ENCODE measurements at regions not wholly inside any gene's neighbourhood (a gene's known extent, or its start where the extent isn't known, plus 50 kb on each side); places are given as distances from the start of the nearest gene placed in this dataset.

DNA sequence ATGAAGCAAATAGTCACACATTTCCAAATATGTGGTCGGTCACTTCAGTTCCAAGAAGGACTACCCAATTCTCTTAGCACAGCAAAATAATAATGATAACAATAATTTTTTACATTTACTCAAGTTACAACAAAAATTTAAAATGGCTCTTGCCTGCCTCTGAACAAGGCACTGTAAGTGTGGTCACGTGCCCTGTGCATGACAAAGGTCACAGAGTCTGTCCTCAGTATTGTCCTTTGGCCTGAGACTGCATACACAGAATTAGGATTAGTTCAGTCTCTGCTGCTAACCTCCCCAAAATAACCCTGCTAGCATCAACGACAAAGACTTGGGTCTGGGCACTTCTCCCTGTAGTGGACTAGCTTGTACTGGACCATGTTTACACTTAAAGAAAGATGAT, 297.1 kb upstream of the DUSP10 start:
- TF ChIP-seq, protein P1, sequence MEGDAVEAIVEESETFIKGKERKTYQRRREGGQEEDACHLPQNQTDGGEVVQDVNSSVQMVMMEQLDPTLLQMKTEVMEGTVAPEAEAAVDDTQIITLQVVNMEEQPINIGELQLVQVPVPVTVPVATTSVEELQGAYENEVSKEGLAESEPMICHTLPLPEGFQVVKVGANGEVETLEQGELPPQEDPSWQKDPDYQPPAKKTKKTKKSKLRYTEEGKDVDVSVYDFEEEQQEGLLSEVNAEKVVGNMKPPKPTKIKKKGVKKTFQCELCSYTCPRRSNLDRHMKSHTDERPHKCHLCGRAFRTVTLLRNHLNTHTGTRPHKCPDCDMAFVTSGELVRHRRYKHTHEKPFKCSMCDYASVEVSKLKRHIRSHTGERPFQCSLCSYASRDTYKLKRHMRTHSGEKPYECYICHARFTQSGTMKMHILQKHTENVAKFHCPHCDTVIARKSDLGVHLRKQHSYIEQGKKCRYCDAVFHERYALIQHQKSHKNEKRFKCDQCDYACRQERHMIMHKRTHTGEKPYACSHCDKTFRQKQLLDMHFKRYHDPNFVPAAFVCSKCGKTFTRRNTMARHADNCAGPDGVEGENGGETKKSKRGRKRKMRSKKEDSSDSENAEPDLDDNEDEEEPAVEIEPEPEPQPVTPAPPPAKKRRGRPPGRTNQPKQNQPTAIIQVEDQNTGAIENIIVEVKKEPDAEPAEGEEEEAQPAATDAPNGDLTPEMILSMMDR (IDR thresholded peaks at IDR 0.05; ENCODE audit: low read depth, low read length) = no peak
- no peak for DNase-seq (ENCODE audit: extremely low read depth, low read depth)

DNA sequence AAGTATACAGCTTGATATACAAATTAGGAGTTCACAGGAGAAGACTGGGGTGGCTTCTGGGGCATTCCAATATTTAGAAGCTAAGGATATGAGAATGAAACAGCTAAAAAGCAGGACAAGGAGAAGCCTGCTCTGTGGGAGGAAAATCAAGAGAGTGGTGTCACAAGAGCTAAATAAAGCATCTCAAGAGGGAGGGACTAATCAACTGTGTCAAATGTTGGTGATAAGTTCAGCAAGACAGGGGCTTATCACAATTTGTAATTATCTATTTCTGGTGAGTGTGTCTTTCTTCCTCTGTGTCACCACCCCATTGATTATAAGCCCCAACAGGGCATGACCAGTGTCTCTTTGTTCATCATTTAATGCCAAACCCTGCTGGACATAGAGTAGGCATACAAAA, 295.8 kb upstream of the DUSP10 start:
- no peak for DNase-seq (ENCODE audit: extremely low read depth, low read depth)
- TF ChIP-seq, protein P1 (IDR thresholded peaks at IDR 0.05; ENCODE audit: low read depth, low read length) = no peak

DNA sequence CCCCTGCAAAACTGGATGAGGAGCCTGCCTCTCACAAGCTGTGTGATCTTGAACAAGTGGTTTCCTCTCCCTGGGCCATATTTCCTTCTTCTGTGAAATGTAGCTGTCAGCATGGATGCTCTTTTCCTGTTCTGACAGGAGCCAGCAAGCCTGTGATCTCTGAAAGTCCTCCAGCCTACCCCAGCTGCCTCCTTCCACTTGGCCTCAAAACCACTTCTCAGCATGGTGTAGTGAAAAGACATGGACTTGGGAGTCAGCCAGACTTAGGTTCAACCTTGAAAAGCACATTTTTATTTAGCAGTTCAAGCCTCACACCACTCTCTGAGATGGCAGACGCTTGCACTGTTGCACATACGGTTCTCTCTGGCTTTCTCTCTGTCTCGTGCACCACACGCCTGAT, 292.9 kb upstream of the DUSP10 start:
- TF ChIP-seq, protein P1 (IDR thresholded peaks at IDR 0.05; ENCODE audit: low read depth, low read length) = no peak
- no peak for DNase-seq (ENCODE audit: extremely low read depth, low read depth)

DNA sequence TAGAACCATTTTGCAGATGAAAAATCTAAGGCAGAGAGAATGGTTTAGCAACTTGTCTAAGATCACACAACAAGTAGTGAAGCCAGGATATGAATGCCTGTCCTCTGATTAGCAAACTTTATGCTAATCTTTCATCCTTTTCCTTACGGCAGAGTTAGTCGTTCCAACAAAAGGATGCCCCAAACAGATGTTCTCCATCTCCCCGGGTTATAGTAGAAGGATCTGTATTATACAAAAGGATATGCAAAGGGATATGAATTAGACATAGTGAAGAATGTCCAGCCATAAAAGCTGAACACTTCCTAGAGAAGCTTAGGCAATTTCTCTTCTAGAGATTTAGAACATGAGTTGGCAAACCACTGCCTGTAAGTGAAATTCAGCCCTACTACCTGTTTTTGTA, 291.6 kb upstream of the DUSP10 start:
- TF ChIP-seq, protein P1 (IDR thresholded peaks at IDR 0.05; ENCODE audit: low read depth, low read length) = no peak
- DNase-seq (ENCODE audit: extremely low read depth, low read depth) = no peak

DNA sequence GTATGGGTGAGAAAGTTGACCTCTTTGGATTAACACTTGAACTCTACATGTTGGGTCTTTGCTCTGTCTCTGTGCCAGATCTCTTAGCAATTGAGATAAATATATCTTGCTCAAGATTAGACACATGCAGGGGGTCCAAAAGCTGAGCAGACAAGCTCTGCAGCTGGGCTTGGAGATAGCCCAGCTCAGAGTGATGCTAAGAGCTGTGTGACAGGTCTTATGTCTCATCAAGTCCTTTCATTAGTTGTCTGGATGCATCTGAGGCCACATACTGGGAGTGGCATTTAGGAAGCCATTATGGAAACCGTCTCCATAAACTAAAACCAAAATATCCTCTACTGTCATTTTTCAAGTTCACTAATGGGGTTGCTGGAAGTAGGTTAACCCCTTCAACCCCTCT, 289.4 kb upstream of the DUSP10 start:
- TF ChIP-seq, protein P1 (IDR thresholded peaks at IDR 0.05; ENCODE audit: low read depth, low read length) = no peak
- DNase-seq (ENCODE audit: extremely low read depth, low read depth) = no peak

DNA sequence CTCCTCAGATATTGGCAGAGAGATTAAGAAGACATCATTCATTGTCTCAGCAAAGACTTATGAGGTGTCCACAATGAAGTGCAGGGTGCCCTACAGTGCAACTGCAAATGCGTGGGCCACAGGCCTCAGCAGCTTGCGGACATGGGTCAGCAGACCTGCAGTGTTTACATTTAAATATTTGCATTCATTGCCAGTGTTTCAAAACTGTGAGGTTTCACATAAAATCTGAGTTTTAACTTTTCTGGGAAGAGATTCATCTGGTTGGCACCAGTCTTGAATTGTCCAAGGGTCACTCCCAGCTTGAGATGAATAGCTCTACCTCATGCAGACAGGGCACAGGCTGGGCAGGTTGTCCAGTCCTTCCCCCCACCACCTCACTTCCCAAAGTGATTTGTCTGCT, 286.8 kb upstream of the DUSP10 start:
- TF ChIP-seq, protein P1 (IDR thresholded peaks at IDR 0.05; ENCODE audit: low read depth, low read length) = no peak
- DNase-seq (ENCODE audit: extremely low read depth, low read depth) = no peak

DNA sequence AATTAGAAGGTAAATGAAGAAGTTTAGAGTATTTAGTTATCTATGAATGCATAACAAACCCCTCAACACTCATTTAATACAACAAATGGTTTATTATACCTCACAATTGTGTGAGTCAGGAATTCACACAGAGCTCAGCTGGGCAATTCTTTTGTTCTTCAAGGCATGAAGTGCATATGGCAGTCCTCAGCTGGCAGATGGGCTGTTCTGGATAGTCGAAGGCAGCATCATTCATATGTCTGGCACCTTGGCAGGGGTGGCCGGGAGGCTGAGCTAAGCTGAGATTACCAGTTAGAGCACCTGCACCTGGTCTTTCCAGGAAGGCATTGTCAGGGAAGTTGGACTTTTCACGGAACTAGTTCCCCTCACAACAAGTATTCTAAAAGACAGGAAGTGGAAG, 286.2 kb upstream of the DUSP10 start:
- TF ChIP-seq, protein P1 (IDR thresholded peaks at IDR 0.05; ENCODE audit: low read depth, low read length) = no peak
- no peak for DNase-seq (ENCODE audit: extremely low read depth, low read depth)
